ENCODE measurements at regions not wholly inside any gene's neighbourhood (a gene's known extent, or its start where the extent isn't known, plus 50 kb on each side); places are given as distances from the start of the nearest gene placed in this dataset.

GRCh38 chr16:5693426-5693825 is 595.8 kb upstream of the EEF2KMT start:
- intact Hi-C loops (cut with DNase I), result no loop called here

GRCh38 chr16:5681966-5682365 is 584.4 kb upstream of the EEF2KMT start:
- H3K4me3 ChIP-seq, result no peak overlapping the region
- no peaks in the 10 kb centered on the region for H3K36me3 ChIP-seq (replicated peaks in 1 of 2; ENCODE audit: insufficient read depth in 1 of 2, low read depth in 2 of 2)
- 80 to 84% methylated on average over 3 of the region's 3 CpGs for WGBS, 2 donors
- TF ChIP-seq CTCF (IDR thresholded peaks at IDR 0.05) (no peak), POLR2A (IDR thresholded peaks at IDR 0.05) (no peak)
- DNase-seq (no peak), ATAC-seq (no peak)
- H3K27ac ChIP-seq, result no peak overlapping the region
- no peaks in the 10 kb centered on the region for H3K27me3 ChIP-seq
- no peaks in the 10 kb centered on the region for H3K9me3 ChIP-seq
- intact Hi-C loops (cut with DNase I), result no loop called here
- H3K4me1 ChIP-seq, result no peaks in the 10 kb centered on the region

More at GRCh38 chr16:5693426-5693825, 595.8 kb upstream of the EEF2KMT start:
- H3K4me1 ChIP-seq, result no peaks in the 10 kb centered on the region
- H3K27me3 ChIP-seq, result no peaks in the 10 kb centered on the region
- DNase-seq (no peak), ATAC-seq (no peak)
- H3K36me3 ChIP-seq (replicated peaks in 1 of 2; ENCODE audit: insufficient read depth in 1 of 2, low read depth in 2 of 2), result no peaks in the 10 kb centered on the region
- no peak for TF ChIP-seq POLR2A (IDR thresholded peaks at IDR 0.05)
- no peaks in the 10 kb centered on the region for H3K9me3 ChIP-seq
- H3K27ac ChIP-seq, result no peak overlapping the region
- H3K4me3 ChIP-seq, result no peak overlapping the region
- WGBS, 2 donors, result 70 to 76% methylated on average over 3 of the region's 3 CpGs

GRCh38 chr16:5678371-5678770 is 580.8 kb upstream of the EEF2KMT start:
- no peak overlapping the region for H3K27ac ChIP-seq
- DNase-seq (no peak), ATAC-seq (no peak)
- no peak for TF ChIP-seq CTCF (IDR thresholded peaks at IDR 0.05)
- no peak for TF ChIP-seq POLR2A (IDR thresholded peaks at IDR 0.05)
- H3K9me3 ChIP-seq, result no peaks in the 10 kb centered on the region
- H3K4me3 ChIP-seq, result no peak overlapping the region
- intact Hi-C loops (cut with DNase I), result no loop called here
- 7 to 8% methylated on average over 7 of the region's 7 CpGs for WGBS, 2 donors
- no peaks in the 10 kb centered on the region for H3K27me3 ChIP-seq
- no peaks in the 10 kb centered on the region for H3K4me1 ChIP-seq
- no peaks in the 10 kb centered on the region for H3K36me3 ChIP-seq (replicated peaks in 1 of 2; ENCODE audit: insufficient read depth in 1 of 2, low read depth in 2 of 2)

GRCh38 chr16:5671421-5671820 is 573.8 kb upstream of the EEF2KMT start:
- H3K9me3 ChIP-seq, result no peaks in the 10 kb centered on the region

GRCh38 chr16:5670198-5670597 is 572.6 kb upstream of the EEF2KMT start:
- Histone ChIP-seq H3K4me3 (no peak overlapping the region), H3K27ac (no peak overlapping the region), H3K9me3 (no peaks in the 10 kb centered on the region), H3K36me3 (replicated peaks in 1 of 2; ENCODE audit: insufficient read depth in 1 of 2, low read depth in 2 of 2) (no peaks in the 10 kb centered on the region), H3K27me3 (no peaks in the 10 kb centered on the region), H3K4me1 (no peaks in the 10 kb centered on the region)
- no peak for ATAC-seq
- DNase-seq, result no peak
- TF ChIP-seq CTCF (IDR thresholded peaks at IDR 0.05) (no peak), POLR2A (IDR thresholded peaks at IDR 0.05) (no peak)
- intact Hi-C loops (cut with DNase I), result no loop called here
- 11 to 58% methylated on average over 2 of the region's 2 CpGs for WGBS, 2 donors

More at GRCh38 chr16:5671421-5671820, 573.8 kb upstream of the EEF2KMT start:
- no peak for TF ChIP-seq CTCF (IDR thresholded peaks at IDR 0.05)
- TF ChIP-seq POLR2A (IDR thresholded peaks at IDR 0.05), result no peak
- DNase-seq (no peak), ATAC-seq (no peak)
- H3K4me1 ChIP-seq, result no peaks in the 10 kb centered on the region
- 47 to 63% methylated on average over 2 of the region's 2 CpGs for WGBS, 2 donors
- intact Hi-C loops (cut with DNase I), result no loop called here
- no peaks in the 10 kb centered on the region for H3K36me3 ChIP-seq (replicated peaks in 1 of 2; ENCODE audit: insufficient read depth in 1 of 2, low read depth in 2 of 2)
- no peak overlapping the region for H3K4me3 ChIP-seq
- no peak overlapping the region for H3K27ac ChIP-seq
- no peaks in the 10 kb centered on the region for H3K27me3 ChIP-seq
